T-cell (primary cell): ENCODE measurements at regions not wholly inside any gene's neighbourhood (a gene's known extent, or its start where the extent isn't known, plus 50 kb on each side); places are given as distances from the start of the nearest gene placed in this dataset.

ENCODE experiments used
- ATAC-seq, 4 experiments: fragments of 200-7000 bp in 3 of 4; fragments of 150-1000 bp in 1 of 4; cut with Tn5 transposase; replicated peaks in 1 of 4; 1 replicate in 3 of 4; 2 replicates in 1 of 4; pipeline ENCODE4 v1.10.0; 2021; ENCODE audit warnings: moderate library complexity in 3 of 4, mild to moderate bottlenecking in 2 of 4, moderate number of reproducible peaks in 1 of 4
- CTCF ChIA-PET, 2 donors: fragments of 300-600 bp; sonication (Branson Sonifier 250); formaldehyde crosslinking; loops; one replicate each; lab custom pipeline; 2022; ENCODE audit warnings: antibody characterized with exemption in 2 of 2; lab: Charles Lee
- POLR2A ChIA-PET, 2 donors: fragments of 300-600 bp; sonication (Branson Sonifier 250); formaldehyde crosslinking; loops; one replicate each; lab custom pipeline; 2022; ENCODE audit warnings: antibody characterized with exemption in 2 of 2; lab: Charles Lee
- DNase-seq, 35 experiments: peaks; one replicate each; pipeline versions ENCODE4 v3.0.0 to v3.0.0-alpha.2; 2013 to 2023
- H3K27ac ChIP-seq: one replicate; pipeline ENCODE4 v1.5.1; 2013; ENCODE audit warnings: low read length
- H3K27me3 ChIP-seq, 2 experiments: replicated peaks in 1 of 2; 1 replicate in 1 of 2; 2 replicates in 1 of 2; pipeline versions ENCODE4 v1.6.1 to v1.7.0; 2013; ENCODE audit warnings: low read length in 1 of 2, mixed read lengths in 1 of 2; ENCODE audit not compliant: control insufficient read depth in 2 of 2, insufficient read depth in 2 of 2; ENCODE audit errors: extremely low read depth in 1 of 2
- H3K36me3 ChIP-seq, 2 donors: 1 replicate in 1 of 2; 2 replicates in 1 of 2; pipeline versions ENCODE4 v1.6.1 to v1.7.0; 2013; ENCODE audit warnings: low read length in 1 of 2; ENCODE audit not compliant: control insufficient read depth in 2 of 2, insufficient read depth in 1 of 2; ENCODE audit errors: extremely low read depth in 1 of 2
- H3K4me1 ChIP-seq, 2 experiments: 1 replicate in 1 of 2; 2 replicates in 1 of 2; pipeline versions ENCODE4 v1.6.1 to v1.7.0; 2013; ENCODE audit warnings: low read length in 2 of 2, mixed read lengths in 1 of 2; ENCODE audit not compliant: insufficient read depth in 2 of 2, control insufficient read depth in 1 of 2; ENCODE audit errors: extremely low read depth in 1 of 2
- H3K4me3 ChIP-seq, 2 donors: 1 replicate in 1 of 2; 2 replicates in 1 of 2; pipeline versions ENCODE4 v1.5.1 to v1.7.0; 2013; ENCODE audit warnings: mild to moderate bottlenecking in 2 of 2, low read length in 1 of 2, moderate library complexity in 1 of 2; ENCODE audit not compliant: control insufficient read depth in 1 of 2; ENCODE audit errors: extremely low read depth in 1 of 2
- H3K9me3 ChIP-seq: 2 replicates; pipeline ENCODE4 v1.7.0; 2013
- H3K27ac Mint-ChIP-seq, 2 donors: one replicate each; pipeline ENCODE4 v1.8.0; 2020 to 2021; ENCODE audit warnings: mild to moderate bottlenecking in 2 of 2, mixed read lengths in 2 of 2
- H3K27me3 Mint-ChIP-seq, 2 donors: one replicate each; pipeline ENCODE4 v1.8.0; 2021 to 2022; ENCODE audit warnings: mixed read lengths in 2 of 2
- H3K36me3 Mint-ChIP-seq: one replicate; pipeline ENCODE4 v1.8.0; 2021; ENCODE audit warnings: mixed read lengths
- H3K4me1 Mint-ChIP-seq, 3 donors: one replicate each; pipeline ENCODE4 v1.8.0; 2020 to 2022; ENCODE audit warnings: mixed read lengths in 3 of 3, mild to moderate bottlenecking in 1 of 3
- H3K4me3 Mint-ChIP-seq, 3 donors: one replicate each; pipeline ENCODE4 v1.8.0; 2020 to 2022; ENCODE audit warnings: mild to moderate bottlenecking in 3 of 3, mixed read lengths in 3 of 3, moderate library complexity in 3 of 3
- H3K9me3 Mint-ChIP-seq, 3 donors: one replicate each; pipeline ENCODE4 v1.8.0; 2020 to 2022; ENCODE audit warnings: mixed read lengths in 3 of 3
- WGBS: methylation state at CpG from one replicate; pipeline ENCODE4 v1.1.5; 2013; ENCODE audit warnings: missing lambda C conversion rate; ENCODE audit not compliant: insufficient coverage; 5-methylcytosine and 5-hydroxymethylcytosine counted together

GRCh38 chr11:119484741-119485605 is 62.0 kb upstream of the THY1 start:
- Histone ChIP-seq H3K27me3 (peaks cover 0 to 55% of the 10 kb centered on the region in 2 experiments), H3K9me3 (no peaks in the 10 kb centered on the region), H3K4me3 (no peak overlapping the region), H3K36me3 (no peaks in the 10 kb centered on the region), H3K27ac (no peak overlapping the region), H3K4me1 (peaks cover 0 to 4% of the 10 kb centered on the region in 2 experiments)
- ChIA-PET POLR2A (no interaction called here), CTCF (no interaction called here)
- Mint-ChIP-seq H3K9me3 (no peaks in the 10 kb centered on the region), H3K36me3 (no peaks in the 10 kb centered on the region), H3K27me3 (peaks cover 36 to 52% of the 10 kb centered on the region in 2 donors), H3K27ac (no peak overlapping the region), H3K4me3 (no peak overlapping the region), H3K4me1 (peaks cover 0 to 5% (median 0%) of the 10 kb centered on the region in 3 donors)
- no peak for ATAC-seq
- DNase-seq: no peak
- WGBS: 77% methylated on average over 20 of the region's 21 CpGs

GRCh38 chr11:119483881-119484371 is 61.0 kb upstream of the THY1 start:
- 78% methylated on average over 8 of the region's 9 CpGs for WGBS
- Histone ChIP-seq H3K9me3 (no peaks in the 10 kb centered on the region), H3K36me3 (no peaks in the 10 kb centered on the region), H3K27ac (no peak overlapping the region), H3K4me3 (no peak overlapping the region), H3K27me3 (peaks cover 0 to 48% of the 10 kb centered on the region in 2 experiments), H3K4me1 (peaks cover 0 to 4% of the 10 kb centered on the region in 2 experiments)
- Mint-ChIP-seq H3K27ac (no peak overlapping the region), H3K36me3 (no peaks in the 10 kb centered on the region), H3K4me1 (peaks cover 0 to 5% (median 0%) of the 10 kb centered on the region in 3 donors), H3K9me3 (no peaks in the 10 kb centered on the region), H3K27me3 (peaks cover 31 to 53% of the 10 kb centered on the region in 2 donors), H3K4me3 (no peak overlapping the region)
- ChIA-PET POLR2A (no interaction called here), CTCF (no interaction called here)
- DNase-seq (no peak), ATAC-seq (no peak)

DNA sequence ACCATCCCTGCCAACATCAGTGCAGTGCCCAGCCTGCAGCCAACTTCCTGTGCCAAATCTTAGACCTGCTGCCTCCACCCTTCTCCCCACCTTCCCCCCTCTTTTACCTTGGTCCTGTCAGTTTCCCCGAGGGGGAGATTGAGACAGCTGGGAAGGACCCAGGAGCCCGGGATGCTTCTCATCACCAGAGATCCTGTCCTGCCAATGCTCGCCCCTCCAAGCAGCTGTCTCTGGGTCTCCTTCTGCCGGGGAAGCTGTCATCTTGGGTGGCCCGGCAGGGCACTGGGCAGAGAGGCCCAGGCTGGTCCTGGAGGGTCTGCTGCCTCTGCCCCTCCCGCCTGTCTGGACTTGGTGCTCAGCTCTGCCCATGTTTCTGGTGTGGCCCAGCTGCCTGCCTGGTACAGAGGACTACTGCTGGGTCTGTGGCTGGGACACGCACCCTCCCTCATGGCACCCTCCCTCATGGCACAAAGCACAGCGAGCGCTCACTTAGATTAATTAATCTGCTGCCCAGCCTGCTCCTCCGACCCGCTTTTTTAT is 60.4 kb upstream of the THY1 start:
- 77% methylated on average over 11 of the region's 11 CpGs for WGBS
- no peak overlapping the region for H3K4me3 Mint-ChIP-seq
- H3K9me3 ChIP-seq: no peaks in the 10 kb centered on the region
- peaks cover 0 to 43% of the 10 kb centered on the region in 2 experiments for H3K27me3 ChIP-seq
- ChIA-PET CTCF (no interaction called here), POLR2A (no interaction called here)
- ATAC-seq (no peak), DNase-seq (no peak)
- no peak overlapping the region for H3K27ac Mint-ChIP-seq
- H3K4me3 ChIP-seq: no peak overlapping the region
- peaks cover 31 to 49% of the 10 kb centered on the region in 2 donors for H3K27me3 Mint-ChIP-seq
- no peaks in the 10 kb centered on the region for H3K36me3 ChIP-seq
- H3K9me3 Mint-ChIP-seq: no peaks in the 10 kb centered on the region
- peaks cover 0 to 5% (median 0%) of the 10 kb centered on the region in 3 donors for H3K4me1 Mint-ChIP-seq
- H3K36me3 Mint-ChIP-seq: no peaks in the 10 kb centered on the region
- H3K4me1 ChIP-seq: peaks cover 0 to 4% of the 10 kb centered on the region in 2 experiments
- no peak overlapping the region for H3K27ac ChIP-seq

- DNase-seq (no peak), ATAC-seq (no peak)
- ChIA-PET POLR2A (no interaction called here), CTCF (interaction anchor here in 1 of 2 donors (0.6 kb wide), 1 partner anchor 9 kb away, joined by 3 read pairs; no protein-coding TSS in a partner anchor)
- Mint-ChIP-seq H3K4me1 (peaks cover 0 to 5% (median 0%) of the 10 kb centered on the region in 3 donors), H3K36me3 (no peaks in the 10 kb centered on the region), H3K27ac (no peak overlapping the region), H3K27me3 (peaks cover 28 to 44% of the 10 kb centered on the region in 2 donors), H3K9me3 (no peaks in the 10 kb centered on the region), H3K4me3 (no peak overlapping the region)
- H3K4me3 ChIP-seq: no peak overlapping the region
- peaks cover 0 to 4% of the 10 kb centered on the region in 2 experiments for H3K4me1 ChIP-seq
- H3K27ac ChIP-seq: no peak overlapping the region
- 60% methylated on average over 6 of the region's 9 CpGs for WGBS
- H3K36me3 ChIP-seq: no peaks in the 10 kb centered on the region
- H3K9me3 ChIP-seq: no peaks in the 10 kb centered on the region
- peaks cover 0 to 38% of the 10 kb centered on the region in 2 experiments for H3K27me3 ChIP-seq
These were observed 59.6 kb upstream of the THY1 start for GRCh38 chr11:119482521-119483011.

DNA sequence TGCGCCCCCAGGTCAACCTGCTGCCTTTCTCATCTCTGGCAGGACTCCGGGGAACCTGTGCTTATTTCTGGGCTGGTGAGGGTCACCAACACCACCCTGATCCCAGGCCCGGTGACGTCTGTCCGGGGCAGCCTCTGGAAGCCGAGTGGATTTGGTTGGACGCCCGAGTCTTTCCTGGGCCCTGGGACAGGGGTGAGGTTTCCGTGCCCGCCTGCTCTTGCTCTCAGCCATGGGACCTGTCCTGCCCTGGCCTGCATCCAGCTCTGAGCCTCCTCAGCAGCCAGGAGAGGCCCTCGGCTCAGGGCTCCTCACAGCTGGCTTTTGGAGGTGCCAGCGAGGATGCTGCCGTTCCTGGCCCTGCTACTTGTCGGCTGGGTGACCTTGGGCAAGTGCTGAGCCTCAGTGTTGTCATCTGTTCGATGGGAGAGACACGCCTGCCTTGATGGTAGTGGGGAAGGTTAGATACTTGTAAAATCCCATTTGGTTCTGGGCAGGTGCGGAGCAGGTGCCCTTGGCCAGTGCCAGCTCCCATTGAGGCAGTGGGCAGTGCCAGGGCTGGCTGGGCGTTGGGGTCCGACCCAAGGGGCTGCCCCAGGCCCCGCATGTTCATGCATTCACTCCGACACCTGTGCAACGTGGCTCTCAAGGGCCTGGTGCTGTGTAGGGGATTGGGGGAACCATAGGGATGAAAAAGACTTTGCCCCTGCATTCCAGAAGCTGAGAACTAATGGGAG is 58.9 kb upstream of the THY1 start:
- CTCF ChIA-PET: interaction anchor here in 1 of 2 donors (0.6 kb wide), 1 partner anchor 10 kb away, joined by 3 read pairs; no protein-coding TSS in a partner anchor

More for the DNA sequence above, 58.9 kb upstream of the THY1 start:
- Mint-ChIP-seq H3K4me1 (peaks cover 0 to 5% (median 0%) of the 10 kb centered on the region in 3 donors), H3K4me3 (no peak overlapping the region), H3K36me3 (no peaks in the 10 kb centered on the region), H3K27ac (no peak overlapping the region), H3K9me3 (no peaks in the 10 kb centered on the region), H3K27me3 (peaks cover 28 to 46% of the 10 kb centered on the region in 2 donors)
- DNase-seq: no peak
- H3K36me3 ChIP-seq: no peaks in the 10 kb centered on the region
- H3K4me1 ChIP-seq: peaks cover 0 to 4% of the 10 kb centered on the region in 2 experiments
- 63% methylated on average over 19 of the region's 22 CpGs for WGBS
- H3K4me3 ChIP-seq: no peak overlapping the region
- peaks cover 0 to 35% of the 10 kb centered on the region in 2 experiments for H3K27me3 ChIP-seq
- no peak for ATAC-seq
- no peak overlapping the region for H3K27ac ChIP-seq
- no peaks in the 10 kb centered on the region for H3K9me3 ChIP-seq
- POLR2A ChIA-PET: no interaction called here
